Left ventricle myocardium superior (tissue), 1 donor: ENCODE measurements at regions not wholly inside any gene's neighbourhood (a gene's known extent, or its start where the extent isn't known, plus 50 kb on each side); places are given as distances from the start of the nearest gene placed in this dataset.
"Not testable (repeated sequence)": the region's sequence is repeated elsewhere in the genome, so short reads cannot be mapped to it uniquely, and the experiment has no call there.

ENCODE experiments used
- ATAC-seq: fragments of 200-7000 bp; cut with Tn5 transposase; one replicate; pipeline ENCODE4 v1.9.1; 2020; ENCODE audit warnings: mild to moderate bottlenecking, moderate library complexity
- DNase-seq: peaks from one replicate; pipeline ENCODE4 v3.0.0-alpha.2; 2020
- intact Hi-C: fragments of 100-400 bp; cut with micrococcal nuclease; formaldehyde crosslinking; loops from one replicate; pipeline ENCODE4 v1.11.0; 2022
- donor health status: DM: no; HTN: yes; CAD: no; lungs with severe emphysema.

GRCh38 chr22:27591060-27591459 lies 210.5 kb downstream of the MN1 start:
- DNase-seq (no peak), ATAC-seq (no peak)
- intact Hi-C loops = no loop called here

DNA sequence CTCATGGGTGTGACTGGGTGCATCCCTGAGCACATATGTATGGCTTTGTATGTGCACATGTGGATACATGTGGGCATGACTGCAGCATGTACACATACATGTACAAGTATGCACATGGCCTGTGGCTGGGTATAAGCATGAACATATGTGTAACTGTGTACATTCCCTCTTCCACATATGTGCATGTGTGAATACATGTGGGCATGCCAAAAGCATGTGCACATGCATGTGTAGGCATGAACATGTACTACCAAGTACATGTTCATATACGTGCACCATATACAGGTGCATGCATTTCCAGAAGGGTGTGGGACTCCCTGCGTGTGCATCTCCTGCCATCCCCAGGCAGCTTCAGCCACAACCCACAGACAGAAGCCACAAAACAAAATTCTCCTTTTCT lies 208.2 kb downstream of the MN1 start:
- ATAC-seq (no peak), DNase-seq (no peak)
- intact Hi-C loops = no loop called here

DNA sequence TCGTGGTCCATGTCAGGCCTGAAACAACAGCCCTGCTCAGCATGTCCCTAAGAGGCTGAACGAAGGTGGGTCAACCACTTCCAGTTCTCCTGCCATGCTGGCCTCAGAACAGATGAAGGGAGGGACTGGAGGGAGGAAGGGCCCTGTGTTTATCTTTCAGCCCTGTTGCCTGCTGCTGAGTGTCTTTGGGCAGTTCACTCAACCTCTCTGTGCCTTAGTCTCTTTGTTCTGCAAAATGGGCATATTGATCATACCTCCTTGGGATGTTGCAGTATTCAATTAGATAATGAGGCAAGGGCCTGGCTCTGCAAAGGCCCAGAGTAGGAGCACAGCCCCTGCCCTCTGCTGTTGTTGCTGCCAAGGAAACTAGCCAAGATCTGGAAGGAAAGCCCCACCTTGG lies 207.5 kb downstream of the MN1 start:
- DNase-seq = no peak
- intact Hi-C loops = no loop called here
- no peak for ATAC-seq

- intact Hi-C loops = no loop called here
- no peak for DNase-seq
- ATAC-seq = no peak
Measured at GRCh38 chr22:27594474-27595134, 207.0 kb downstream of the MN1 start.

- DNase-seq (no peak), ATAC-seq (no peak)
- intact Hi-C loops = no loop called here
Measured at GRCh38 chr22:27596133-27596870, 205.3 kb downstream of the MN1 start.

GRCh38 chr22:27597703-27598444 lies 203.7 kb downstream of the MN1 start:
- DNase-seq = no peak
- intact Hi-C loops = no loop called here
- ATAC-seq = no peak

- DNase-seq (no peak), ATAC-seq (no peak)
- intact Hi-C loops = no loop called here
Measured at GRCh38 chr22:27598792-27599191, 202.8 kb downstream of the MN1 start.

- DNase-seq (no peak), ATAC-seq (peak; percentile 58)
- intact Hi-C loops = no loop called here
Measured at GRCh38 chr22:27601195-27601594, 200.4 kb downstream of the MN1 start.

DNA sequence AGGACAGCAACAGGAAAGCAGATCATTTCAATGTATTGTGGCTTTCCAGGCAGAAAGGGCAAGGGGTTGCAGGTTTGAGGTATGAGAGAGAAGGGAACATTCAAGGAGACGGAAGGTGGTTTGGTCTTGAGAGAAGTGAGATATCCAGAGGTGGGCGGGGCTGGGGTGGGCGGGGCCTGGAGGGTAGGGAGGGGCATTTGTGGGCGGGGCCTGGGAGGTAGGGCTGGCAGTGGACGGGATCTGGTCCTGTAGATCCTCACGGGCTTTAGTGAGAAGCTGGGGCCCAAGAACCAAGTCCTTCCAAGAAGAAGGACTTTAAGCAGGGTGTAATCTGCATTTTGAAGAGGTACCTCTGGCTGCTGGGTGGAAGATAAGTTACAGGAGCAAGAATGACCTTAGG lies 199.2 kb downstream of the MN1 start:
- no peak for ATAC-seq

DNA sequence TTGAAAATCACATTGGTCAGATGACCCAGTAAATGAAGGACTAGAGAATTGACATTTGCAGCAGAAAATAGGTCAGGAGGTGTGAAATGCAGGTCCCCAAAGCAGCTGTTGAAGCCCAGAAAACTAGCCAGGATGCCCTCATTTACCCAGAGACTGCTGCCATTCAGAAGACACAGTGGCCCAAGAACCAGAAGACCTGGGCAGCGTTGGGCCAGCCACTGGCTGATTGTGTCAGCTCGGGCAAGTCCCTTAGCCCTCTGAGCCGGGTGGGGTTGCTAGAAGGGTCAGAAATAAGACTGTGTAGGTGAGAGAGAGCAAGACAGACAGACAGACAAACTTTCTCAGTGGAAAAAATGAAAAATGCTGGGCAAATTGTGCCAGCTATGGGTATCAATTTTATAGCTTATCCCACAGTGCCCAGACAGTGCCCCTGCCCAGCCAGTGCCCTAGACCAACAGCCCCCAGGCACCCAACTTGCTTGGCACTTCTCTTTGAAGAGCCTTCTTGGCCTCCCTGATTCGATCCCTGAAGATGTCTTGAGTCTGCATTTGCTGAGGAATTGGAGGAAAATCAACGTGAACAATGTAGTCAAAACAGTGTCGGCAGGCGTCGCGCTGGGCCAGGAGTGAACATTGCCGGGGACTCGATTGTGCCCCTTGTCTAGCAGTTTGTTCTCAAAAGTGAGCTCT lies 198.3 kb downstream of the MN1 start:
- intact Hi-C loops = no loop called here
- no peak for DNase-seq
- no peak for ATAC-seq

More for the DNA sequence above, 199.2 kb downstream of the MN1 start:
- no peak for DNase-seq
- intact Hi-C loops = no loop called here

DNA sequence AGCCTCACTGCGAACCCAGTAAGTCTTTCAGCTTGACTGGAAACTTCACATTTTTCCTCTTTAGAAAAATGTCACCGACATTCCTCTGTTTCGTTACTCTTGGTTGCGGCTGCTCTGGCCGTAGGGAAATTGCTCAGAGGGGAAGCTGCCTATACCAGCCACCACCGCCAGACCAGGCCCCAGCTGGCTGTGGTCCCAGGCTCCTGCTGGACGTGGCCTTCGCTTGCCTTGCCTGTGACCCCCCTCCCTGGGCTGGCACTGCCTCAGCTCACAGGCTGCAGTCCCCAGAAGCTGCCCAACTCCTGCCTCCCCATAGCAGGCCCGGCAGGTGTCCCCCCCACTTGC lies 197.8 kb downstream of the MN1 start:
- no peak for DNase-seq
- intact Hi-C loops = no loop called here
- ATAC-seq = peak; percentile 20

DNA sequence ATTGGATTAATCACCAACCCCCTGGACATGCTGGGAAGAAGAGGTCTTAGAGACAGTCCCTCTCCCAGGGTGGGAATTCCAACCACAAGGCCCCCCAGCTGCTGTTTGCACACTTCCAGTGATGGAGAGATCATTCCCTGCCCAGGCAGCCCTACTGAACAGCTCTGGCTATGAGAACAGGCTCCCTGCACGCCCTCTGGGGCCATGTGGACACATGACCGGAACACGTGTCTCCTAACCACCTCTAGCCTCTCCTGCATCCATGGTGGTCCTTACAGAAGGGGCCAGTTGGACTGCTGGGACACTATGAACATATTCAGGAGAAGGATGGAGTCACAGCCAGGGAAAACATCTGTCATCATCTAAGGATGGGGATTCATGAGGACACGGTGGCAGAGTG lies 196.2 kb downstream of the MN1 start:
- DNase-seq (no peak), ATAC-seq (no peak)
- intact Hi-C loops = no loop called here

GRCh38 chr22:27607750-27608149 lies 193.8 kb downstream of the MN1 start:
- ATAC-seq, intact Hi-C loops, DNase-seq: not testable (repeated sequence)

DNA sequence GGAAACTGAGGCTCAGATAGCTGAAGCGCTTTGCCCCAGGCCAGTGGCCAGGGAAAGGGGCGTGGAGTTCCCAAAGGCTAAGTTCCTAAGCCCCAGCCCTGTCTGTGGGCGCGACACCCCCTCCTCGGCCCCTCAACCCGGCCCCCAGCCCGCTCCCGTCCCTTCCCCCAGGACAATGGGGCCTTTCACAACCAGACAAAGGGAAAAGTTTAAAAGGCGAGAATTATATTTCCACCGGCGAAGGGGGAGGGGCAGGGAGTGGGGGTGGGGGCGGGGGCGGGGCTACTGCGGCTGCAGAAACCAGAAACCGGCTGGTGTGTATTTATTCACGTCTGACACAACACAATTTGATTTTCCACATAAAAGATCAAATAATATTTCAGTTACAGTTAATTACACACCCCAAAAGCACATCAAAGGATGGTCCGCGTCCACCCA lies 192.1 kb downstream of the MN1 start:
- DNase-seq (no peak), ATAC-seq (no peak)
- intact Hi-C loops = no loop called here

GRCh38 chr22:27610164-27610563 lies 191.4 kb downstream of the MN1 start:
- DNase-seq, ATAC-seq, intact Hi-C loops: not testable (repeated sequence)

DNA sequence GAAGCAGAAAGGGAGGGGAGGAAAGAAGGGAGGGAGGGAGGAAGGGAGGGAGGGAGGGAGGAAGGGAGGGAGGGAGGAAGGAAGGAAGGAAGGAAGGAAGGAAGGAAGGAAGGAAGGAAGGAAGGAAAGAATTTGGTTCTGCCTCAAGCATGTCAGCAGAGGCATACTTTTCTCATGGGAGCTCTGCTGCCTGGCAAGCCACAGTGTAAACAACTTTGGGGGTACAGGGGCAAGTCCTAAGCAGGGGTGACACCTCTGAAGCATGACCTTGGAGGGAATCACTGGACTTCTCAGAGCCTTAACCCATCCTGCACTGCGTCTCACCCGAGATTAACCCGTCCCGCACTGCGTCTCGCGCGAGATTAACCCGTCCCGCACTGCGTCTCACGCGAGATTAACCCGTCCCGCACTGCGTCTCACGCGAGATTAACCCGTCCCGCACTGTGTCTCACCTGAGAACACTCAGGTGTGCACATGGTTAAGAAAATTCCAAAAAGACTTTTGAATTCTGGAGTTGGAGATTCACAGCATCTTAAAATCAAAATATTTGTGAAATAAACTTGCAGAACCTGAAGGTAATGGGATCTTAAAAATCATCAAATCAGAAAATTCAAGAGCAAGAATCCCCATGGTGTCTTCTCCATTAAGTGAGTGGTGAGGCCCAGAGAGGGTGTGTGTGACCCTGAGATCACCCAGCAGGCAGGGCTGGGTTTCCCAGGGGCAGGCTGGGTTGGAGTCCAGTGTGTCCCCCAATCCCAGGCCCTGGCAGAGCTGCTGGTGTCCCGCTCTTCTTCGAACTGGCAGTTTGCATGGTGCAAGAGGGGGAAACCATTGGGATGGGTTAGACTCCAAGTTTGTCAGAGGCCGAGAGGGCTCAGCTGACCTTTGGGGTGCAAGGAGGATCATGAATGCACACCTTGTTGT lies 190.4 kb downstream of the MN1 start:
- ATAC-seq = no peak
- intact Hi-C loops = no loop called here
- DNase-seq = no peak

GRCh38 chr22:27612115-27612514 lies 189.4 kb downstream of the MN1 start:
- intact Hi-C loops = no loop called here
- ATAC-seq = no peak

DNA sequence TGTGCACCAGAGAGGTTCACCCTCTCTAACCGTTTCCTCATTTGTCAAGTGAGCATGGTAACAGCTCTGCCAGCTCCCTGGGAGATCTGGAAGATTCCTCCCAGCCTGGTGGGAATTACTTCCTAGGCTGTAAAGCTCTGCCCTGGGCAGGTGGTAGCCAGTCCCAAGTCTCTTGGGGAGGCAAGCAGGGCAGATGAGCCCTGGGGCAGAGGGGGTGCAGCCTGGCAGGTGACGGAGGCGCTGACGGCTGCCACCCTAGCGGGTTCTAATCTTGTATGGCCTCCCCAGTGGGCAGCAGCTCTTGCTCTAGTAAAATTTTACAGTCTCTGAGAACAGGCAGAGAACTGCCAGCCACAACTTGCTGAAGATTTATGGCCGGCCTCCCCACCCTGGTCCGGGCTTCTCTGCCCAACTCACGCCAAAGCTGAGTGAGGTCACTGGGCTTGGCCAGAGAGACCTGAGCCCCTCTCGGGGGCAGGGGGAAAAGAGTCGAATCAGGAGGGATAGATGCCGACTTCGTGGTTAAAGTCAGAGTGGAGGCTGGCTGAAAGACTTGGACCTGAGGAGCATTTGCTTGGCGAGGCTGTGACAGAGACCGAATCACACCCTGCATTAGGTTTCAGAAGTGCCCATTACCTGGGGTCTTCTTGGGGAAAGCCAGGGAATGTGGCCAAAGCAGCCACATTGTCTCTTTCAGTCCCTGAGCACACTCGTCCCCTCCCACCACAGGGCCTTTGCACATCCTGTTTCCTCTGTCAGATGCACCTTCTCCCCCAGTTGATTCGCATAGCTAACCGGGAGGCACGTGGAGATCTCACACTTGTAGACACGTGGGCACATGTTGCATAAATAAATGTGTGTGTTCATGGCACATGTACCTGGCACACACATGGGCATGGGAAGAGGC lies 188.2 kb downstream of the MN1 start:
- intact Hi-C loops = no loop called here
- no peak for ATAC-seq

More at GRCh38 chr22:27612115-27612514, 189.4 kb downstream of the MN1 start:
- no peak for DNase-seq

More for the DNA sequence above, 188.2 kb downstream of the MN1 start:
- no peak for DNase-seq
